Tibial nerve (tissue), 4 donors: ENCODE measurements at regions not wholly inside any gene's neighbourhood (a gene's known extent, or its start where the extent isn't known, plus 50 kb on each side); places are given as distances from the start of the nearest gene placed in this dataset.

Experiments used
- CTCF ChIP-seq, 5 experiments: fragments of 200-600 bp in 3 of 5; fragments of 450-650 bp in 2 of 5; sonication (generic) in 3 of 5; IDR thresholded peaks; one replicate each; pipeline ENCODE4 v1.5.1; 2016 to 2019; ENCODE audit warnings: antibody characterized with exemption in 5 of 5, mild to moderate bottlenecking in 3 of 5, moderate library complexity in 2 of 5
- EP300 ChIP-seq, 2 donors: sonication (generic); formaldehyde crosslinking; IDR thresholded peaks; one replicate each; pipeline ENCODE4 v1.6.1; 2017; ENCODE audit warnings: antibody characterized with exemption in 2 of 2, mild to moderate bottlenecking in 1 of 2
- POLR2A ChIP-seq, 2 donors: fragments of 450-650 bp; IDR thresholded peaks; one replicate each; pipeline ENCODE4 v1.6.1; 2017; ENCODE audit warnings: antibody characterized with exemption in 2 of 2, mild to moderate bottlenecking in 2 of 2, moderate library complexity in 2 of 2

- TF ChIP-seq EP300 (IDR thresholded peaks at IDR 0.05) (no peak), CTCF (IDR thresholded peaks at IDR 0.05) (no peak), POLR2A (IDR thresholded peaks at IDR 0.05) (no peak)
Observed at GRCh38 chr3:177382944-177383343, 185.7 kb upstream of the TBL1XR1 start.
